Activated CD4-positive, alpha-beta T cell treated with anti-CD3 and anti-CD28 coated beads, Interleukin-2, amount 50 U/mL, for 1 hour (primary cell): ENCODE measurements at regions not wholly inside any gene's neighbourhood (a gene's known extent, or its start where the extent isn't known, plus 50 kb on each side); places are given as distances from the start of the nearest gene placed in this dataset.

Source experiments
- DNase-seq: peaks from one replicate; pipeline ENCODE4 v3.0.0-alpha.2; 2020

- no peak for DNase-seq
Measured at GRCh38 chr1:47555841-47556560, 118.2 kb downstream of the FOXD2 start.

GRCh38 chr1:47557066-47557465 lies 119.2 kb downstream of the FOXD2 start:
- DNase-seq: no peak

GRCh38 chr1:47558601-47559593 lies 121.1 kb downstream of the FOXD2 start:
- no peak for DNase-seq

- no peak for DNase-seq
Measured at GRCh38 chr1:47559944-47560695, 122.3 kb downstream of the FOXD2 start.

GRCh38 chr1:47561523-47562007 lies 123.7 kb downstream of the FOXD2 start:
- DNase-seq: no peak

GRCh38 chr1:47562147-47562546 lies 124.3 kb downstream of the FOXD2 start:
- no peak for DNase-seq

GRCh38 chr1:47562799-47563198 lies 125.0 kb downstream of the FOXD2 start:
- DNase-seq: no peak

- no peak for DNase-seq
Measured at GRCh38 chr1:47563201-47563600, 125.4 kb downstream of the FOXD2 start.

- DNase-seq: no peak
Measured at GRCh38 chr1:47564570-47564969, 126.7 kb downstream of the FOXD2 start.

- no peak for DNase-seq
Measured at GRCh38 chr1:47565092-47565491, 127.2 kb downstream of the FOXD2 start.

GRCh38 chr1:47565676-47566075 lies 127.8 kb downstream of the FOXD2 start:
- no peak for DNase-seq

- DNase-seq: no peak
Measured at GRCh38 chr1:47568763-47569162, 130.9 kb downstream of the FOXD2 start.

GRCh38 chr1:47569261-47569660 lies 131.4 kb downstream of the FOXD2 start:
- no peak for DNase-seq

- no peak for DNase-seq
Measured at GRCh38 chr1:47569681-47570470, 132.0 kb downstream of the FOXD2 start.

GRCh38 chr1:47571161-47571560 lies 133.3 kb downstream of the FOXD2 start:
- no peak for DNase-seq

GRCh38 chr1:47571952-47572351 lies 134.1 kb downstream of the FOXD2 start:
- no peak for DNase-seq

GRCh38 chr1:47572731-47573430 lies 135.0 kb downstream of the FOXD2 start:
- no peak for DNase-seq

GRCh38 chr1:47574451-47575165 lies 136.8 kb downstream of the FOXD2 start:
- DNase-seq: no peak

GRCh38 chr1:47575855-47576757 lies 138.3 kb downstream of the FOXD2 start:
- DNase-seq: no peak

GRCh38 chr1:47576758-47577115 lies 138.9 kb downstream of the FOXD2 start:
- DNase-seq: no peak
